ENCODE measurements at regions not wholly inside any gene's neighbourhood (a gene's known extent, or its start where the extent isn't known, plus 50 kb on each side); places are given as distances from the start of the nearest gene placed in this dataset.

DNA sequence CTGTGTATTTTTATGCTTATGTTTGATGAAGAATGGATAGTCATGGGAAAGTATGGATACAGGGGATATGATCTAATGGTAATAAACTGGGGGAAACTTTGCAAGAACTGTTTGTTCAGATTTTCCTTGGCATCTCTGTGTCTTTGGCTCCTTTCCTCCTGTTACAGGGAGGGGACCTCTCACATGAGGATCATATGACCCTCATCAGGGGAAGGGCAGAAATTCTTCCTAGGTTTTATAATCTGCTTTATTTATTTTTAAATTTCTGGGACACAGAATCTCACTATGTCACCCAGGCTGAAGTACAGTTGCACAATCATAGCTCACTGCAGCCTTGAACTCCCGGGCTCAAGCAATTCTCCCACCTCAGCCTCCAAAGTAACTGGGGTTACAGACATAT lies 526.5 kb downstream of the CCER1 start:
- H3K4me2 ChIP-seq (ENCODE audit: low read depth, low read length) = no peak overlapping the region
- H2AFZ ChIP-seq (ENCODE audit: low read length) = no peak overlapping the region
- H3K9ac ChIP-seq (ENCODE audit: low read length) = no peak overlapping the region
- DNase-seq = no peak
- H3F3A ChIP-seq (ENCODE audit: insufficient read depth, low read length) = no peaks in the 10 kb centered on the region
- TF ChIP-seq EZH2 (optimal IDR thresholded peaks at IDR 0.05; ENCODE audit: low read depth, low read length) = no peak
- TF ChIP-seq, protein P1, sequence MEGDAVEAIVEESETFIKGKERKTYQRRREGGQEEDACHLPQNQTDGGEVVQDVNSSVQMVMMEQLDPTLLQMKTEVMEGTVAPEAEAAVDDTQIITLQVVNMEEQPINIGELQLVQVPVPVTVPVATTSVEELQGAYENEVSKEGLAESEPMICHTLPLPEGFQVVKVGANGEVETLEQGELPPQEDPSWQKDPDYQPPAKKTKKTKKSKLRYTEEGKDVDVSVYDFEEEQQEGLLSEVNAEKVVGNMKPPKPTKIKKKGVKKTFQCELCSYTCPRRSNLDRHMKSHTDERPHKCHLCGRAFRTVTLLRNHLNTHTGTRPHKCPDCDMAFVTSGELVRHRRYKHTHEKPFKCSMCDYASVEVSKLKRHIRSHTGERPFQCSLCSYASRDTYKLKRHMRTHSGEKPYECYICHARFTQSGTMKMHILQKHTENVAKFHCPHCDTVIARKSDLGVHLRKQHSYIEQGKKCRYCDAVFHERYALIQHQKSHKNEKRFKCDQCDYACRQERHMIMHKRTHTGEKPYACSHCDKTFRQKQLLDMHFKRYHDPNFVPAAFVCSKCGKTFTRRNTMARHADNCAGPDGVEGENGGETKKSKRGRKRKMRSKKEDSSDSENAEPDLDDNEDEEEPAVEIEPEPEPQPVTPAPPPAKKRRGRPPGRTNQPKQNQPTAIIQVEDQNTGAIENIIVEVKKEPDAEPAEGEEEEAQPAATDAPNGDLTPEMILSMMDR (IDR thresholded peaks at IDR 0.05; ENCODE audit: low read length) = no peak
- no peak for TF ChIP-seq EZH2phosphoT487 (IDR thresholded peaks at IDR 0.05; ENCODE audit: low read length)
- no peak overlapping the region for H3K4me3 ChIP-seq (ENCODE audit: low read length)
- no peaks in the 10 kb centered on the region for H3K36me3 ChIP-seq (replicated peaks; ENCODE audit: insufficient read depth, low read length)
- no peaks in the 10 kb centered on the region for H3K79me2 ChIP-seq (ENCODE audit: low read length)
- no peaks in the 10 kb centered on the region for H3K27me3 ChIP-seq (replicated peaks; ENCODE audit: insufficient read depth, low read length)
- H4K20me1 ChIP-seq (ENCODE audit: insufficient read depth, low read length) = no peaks in the 10 kb centered on the region
- H3K27ac ChIP-seq (ENCODE audit: low read length) = no peak overlapping the region
- H3K9me2 ChIP-seq (replicated peaks; ENCODE audit: insufficient read depth, low read length) = no peaks in the 10 kb centered on the region
- H3K4me1 ChIP-seq (ENCODE audit: low read length) = no peaks in the 10 kb centered on the region
- no peaks in the 10 kb centered on the region for H3K9me3 ChIP-seq (replicated peaks; ENCODE audit: insufficient read depth, low read length)

DNA sequence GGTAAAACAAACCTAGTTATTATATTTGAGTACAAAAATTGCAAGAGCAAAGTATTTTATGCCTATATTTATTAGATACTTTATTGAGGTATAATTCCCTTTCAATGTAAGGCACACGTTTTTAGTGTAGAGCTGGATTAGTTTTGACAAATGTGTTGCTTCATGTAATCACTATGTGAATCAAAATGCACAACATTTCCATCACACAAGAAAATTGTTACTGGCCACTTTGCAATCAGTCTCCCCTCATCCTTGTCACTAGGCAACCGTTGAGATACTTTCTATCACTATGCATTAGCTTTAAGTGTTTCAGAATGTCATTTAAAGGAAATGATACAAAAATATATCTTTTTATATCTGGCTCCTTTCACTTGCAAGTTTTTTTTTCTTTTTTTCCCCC lies 531.0 kb downstream of the CCER1 start:
- Histone ChIP-seq H3K27me3 (replicated peaks; ENCODE audit: insufficient read depth, low read length) (no peaks in the 10 kb centered on the region), H3K9me3 (replicated peaks; ENCODE audit: insufficient read depth, low read length) (no peaks in the 10 kb centered on the region), H3K9me2 (replicated peaks; ENCODE audit: insufficient read depth, low read length) (no peaks in the 10 kb centered on the region), H2AFZ (ENCODE audit: low read length) (no peak overlapping the region), H3K4me3 (ENCODE audit: low read length) (no peak overlapping the region), H3K4me2 (ENCODE audit: low read depth, low read length) (no peak overlapping the region), H3K79me2 (ENCODE audit: low read length) (no peaks in the 10 kb centered on the region), H3K9ac (ENCODE audit: low read length) (no peak overlapping the region), H3K27ac (ENCODE audit: low read length) (no peak overlapping the region), H3K4me1 (ENCODE audit: low read length) (no peaks in the 10 kb centered on the region), H3K36me3 (replicated peaks; ENCODE audit: insufficient read depth, low read length) (no peaks in the 10 kb centered on the region), H4K20me1 (ENCODE audit: insufficient read depth, low read length) (no peaks in the 10 kb centered on the region), H3F3A (ENCODE audit: insufficient read depth, low read length) (no peaks in the 10 kb centered on the region)
- TF ChIP-seq EZH2 (optimal IDR thresholded peaks at IDR 0.05; ENCODE audit: low read depth, low read length) (no peak), EZH2phosphoT487 (IDR thresholded peaks at IDR 0.05; ENCODE audit: low read length) (no peak)
- TF ChIP-seq, protein P1 (IDR thresholded peaks at IDR 0.05; ENCODE audit: low read length) = no peak
- DNase-seq = no peak

DNA sequence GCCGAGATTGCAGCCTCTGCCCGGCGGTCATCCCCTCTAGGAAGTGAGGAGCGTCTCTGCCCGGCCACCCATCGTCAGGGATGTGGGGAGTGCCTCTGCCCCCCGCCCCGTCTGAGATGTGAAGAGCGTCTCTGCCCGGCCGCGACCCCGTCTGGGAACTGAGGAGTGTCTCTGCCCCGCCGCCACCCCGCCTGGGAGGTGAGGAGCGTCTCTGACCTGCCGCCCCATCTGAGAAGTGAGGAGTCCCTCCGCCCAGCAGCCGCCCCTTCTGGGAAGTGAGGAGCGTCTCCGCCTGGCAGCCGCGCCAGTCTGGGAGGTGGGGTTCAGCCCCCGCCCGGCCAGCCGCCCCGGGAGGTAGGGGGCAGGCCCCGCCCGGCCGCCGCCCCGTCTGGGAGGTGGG lies 544.0 kb downstream of the CCER1 start:
- no peak for DNase-seq
- Histone ChIP-seq H2AFZ (ENCODE audit: low read length) (no peak overlapping the region), H3K4me1 (ENCODE audit: low read length) (no peaks in the 10 kb centered on the region), H3K4me3 (ENCODE audit: low read length) (no peak overlapping the region), H3K9ac (ENCODE audit: low read length) (no peak overlapping the region), H3K27ac (ENCODE audit: low read length) (no peak overlapping the region), H3K9me3 (replicated peaks; ENCODE audit: insufficient read depth, low read length) (no peaks in the 10 kb centered on the region), H3K36me3 (replicated peaks; ENCODE audit: insufficient read depth, low read length) (no peaks in the 10 kb centered on the region), H3K27me3 (replicated peaks; ENCODE audit: insufficient read depth, low read length) (no peaks in the 10 kb centered on the region), H4K20me1 (ENCODE audit: insufficient read depth, low read length) (no peaks in the 10 kb centered on the region), H3K9me2 (replicated peaks; ENCODE audit: insufficient read depth, low read length) (no peaks in the 10 kb centered on the region), H3K79me2 (ENCODE audit: low read length) (no peaks in the 10 kb centered on the region), H3F3A (ENCODE audit: insufficient read depth, low read length) (no peaks in the 10 kb centered on the region), H3K4me2 (ENCODE audit: low read depth, low read length) (no peak overlapping the region)
- TF ChIP-seq, protein P1 (IDR thresholded peaks at IDR 0.05; ENCODE audit: low read length) = no peak
- TF ChIP-seq EZH2phosphoT487 (IDR thresholded peaks at IDR 0.05; ENCODE audit: low read length) (no peak), EZH2 (optimal IDR thresholded peaks at IDR 0.05; ENCODE audit: low read depth, low read length) (no peak)
